Adipocyte (in vitro differentiated cells): ENCODE measurements at regions not wholly inside any gene's neighbourhood (a gene's known extent, or its start where the extent isn't known, plus 50 kb on each side); places are given as distances from the start of the nearest gene placed in this dataset.

Experiments
- DNase-seq: peaks from one replicate; pipeline ENCODE4 v3.0.0-alpha.2; 2015; ENCODE audit warnings: low read depth
- H3K27me3 ChIP-seq: replicated peaks from 2 replicates; pipeline ENCODE4 v1.7.0; 2013; ENCODE audit warnings: mild to moderate bottlenecking, low read length, moderate library complexity; ENCODE audit not compliant: control insufficient read depth, insufficient read depth
- H3K36me3 ChIP-seq: 2 replicates; pipeline ENCODE4 v1.7.0; 2013; ENCODE audit warnings: low read length, mild to moderate bottlenecking, moderate library complexity; ENCODE audit not compliant: control insufficient read depth, insufficient read depth, severe bottlenecking
- H3K4me1 ChIP-seq: 2 replicates; pipeline ENCODE4 v1.7.0; 2013; ENCODE audit warnings: mild to moderate bottlenecking, low read length, moderate library complexity; ENCODE audit not compliant: control insufficient read depth, insufficient read depth
- H3K4me3 ChIP-seq: 2 replicates; pipeline ENCODE4 v1.7.0; 2013; ENCODE audit warnings: mild to moderate bottlenecking, low read length, moderate library complexity
- H3K9ac ChIP-seq: 2 replicates; pipeline ENCODE4 v1.7.0; 2013; ENCODE audit warnings: mild to moderate bottlenecking, low read length, moderate library complexity
- H3K9me3 ChIP-seq: 2 replicates; pipeline ENCODE4 v1.7.0; 2013; ENCODE audit warnings: mild to moderate bottlenecking, low read length, moderate library complexity; ENCODE audit not compliant: control insufficient read depth

DNA sequence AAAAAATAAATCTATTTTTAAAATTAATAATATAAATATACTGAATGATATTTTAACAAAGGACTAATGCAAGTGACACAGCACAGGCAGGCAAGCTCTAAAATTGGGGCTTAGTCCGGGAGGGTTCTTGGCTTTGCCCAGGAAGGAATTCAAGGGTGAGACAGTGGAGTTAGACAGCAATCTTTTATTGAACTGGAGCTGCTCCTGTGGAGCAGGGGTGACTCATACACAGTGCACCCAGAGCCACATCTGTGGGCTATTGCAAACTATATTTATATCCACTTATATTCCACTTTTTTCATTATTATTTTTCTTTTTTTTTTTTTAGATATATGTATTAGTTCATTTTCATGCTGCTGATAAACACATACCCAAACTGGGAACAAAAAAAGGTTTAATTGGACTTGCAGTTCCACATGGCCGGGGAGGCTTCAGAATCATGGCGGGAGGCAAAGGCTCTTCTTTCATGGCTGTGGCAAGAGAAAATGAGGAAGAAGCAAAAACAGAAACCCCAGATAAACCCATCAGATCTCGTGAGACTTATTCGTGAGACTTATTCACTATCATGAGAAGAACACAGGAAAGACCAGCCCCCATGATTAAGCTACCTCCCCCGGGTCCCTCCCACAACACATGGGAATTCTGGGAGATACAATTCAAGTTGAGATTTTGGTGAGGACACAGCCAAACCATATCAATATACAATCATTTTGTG lies 437.1 kb downstream of the BCL11A start:
- Histone ChIP-seq H3K4me3 (no peak overlapping the region), H3K36me3 (no peaks in the 10 kb centered on the region), H3K9me3 (peaks cover 6% of the 10 kb centered on the region), H3K4me1 (no peaks in the 10 kb centered on the region), H3K27me3 (no peaks in the 10 kb centered on the region), H3K9ac (no peak overlapping the region)
- DNase-seq, result no peak

- H3K9ac ChIP-seq, result no peak overlapping the region
- no peaks in the 10 kb centered on the region for H3K36me3 ChIP-seq
- H3K27me3 ChIP-seq, result no peaks in the 10 kb centered on the region
- H3K9me3 ChIP-seq, result no peaks in the 10 kb centered on the region
- H3K4me1 ChIP-seq, result no peaks in the 10 kb centered on the region
- no peak overlapping the region for H3K4me3 ChIP-seq
- DNase-seq, result no peak
Measured at GRCh38 chr2:60109744-60110143, 443.7 kb downstream of the BCL11A start.

DNA sequence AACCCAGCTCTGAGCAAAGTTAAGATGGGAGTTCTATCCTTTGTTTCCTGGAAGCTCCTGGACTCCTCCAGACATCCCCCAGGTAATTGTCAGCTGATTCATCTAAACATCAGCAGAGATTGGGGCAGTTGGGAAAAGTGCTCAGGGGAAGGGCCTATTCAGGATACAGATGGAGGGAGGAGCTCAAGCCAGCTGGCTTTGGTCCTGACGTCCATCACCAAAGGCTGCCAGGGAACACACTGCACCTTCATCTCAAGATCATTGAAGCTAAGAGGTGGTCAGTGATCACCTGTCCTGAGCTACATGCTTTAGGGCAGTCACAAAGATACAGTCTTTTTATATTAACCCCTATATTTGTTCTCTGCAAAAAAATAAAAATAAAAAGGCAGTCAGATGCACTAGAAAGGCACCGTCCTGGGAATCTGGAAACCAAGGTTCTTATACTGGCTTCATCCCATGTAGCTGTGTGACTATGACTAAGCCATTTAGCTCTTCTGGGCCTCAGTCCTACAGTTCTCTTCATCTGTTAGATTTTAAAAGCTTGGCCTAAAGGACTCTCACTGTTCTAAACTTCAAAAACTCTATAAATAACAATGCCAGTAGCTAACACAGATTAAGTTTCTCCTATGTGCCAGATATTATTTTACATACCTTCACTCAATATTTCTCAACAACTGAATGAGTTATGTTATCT lies 446.5 kb downstream of the BCL11A start:
- no peak for DNase-seq

DNA sequence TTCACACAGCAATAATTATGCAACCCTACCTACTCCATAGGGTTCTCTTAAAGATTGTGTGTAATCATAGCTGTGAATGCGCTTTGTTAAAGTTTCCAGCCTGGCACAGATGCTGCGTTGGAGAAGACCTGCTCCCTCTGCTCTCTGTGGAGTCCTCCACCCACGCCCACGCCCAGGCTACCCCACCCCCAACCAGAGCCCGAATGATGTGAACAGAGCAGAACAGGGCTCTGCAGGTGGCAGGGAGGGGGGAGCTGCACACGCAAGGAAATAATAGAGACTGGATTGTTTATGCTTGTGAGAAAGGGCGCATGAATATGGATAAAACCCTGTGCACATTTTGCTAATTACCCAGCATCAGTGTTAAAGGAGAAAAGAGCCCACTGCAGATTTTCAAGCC lies 447.5 kb downstream of the BCL11A start:
- no peak for DNase-seq
- Histone ChIP-seq H3K9me3 (no peaks in the 10 kb centered on the region), H3K36me3 (no peaks in the 10 kb centered on the region), H3K9ac (no peak overlapping the region), H3K4me1 (no peaks in the 10 kb centered on the region), H3K27me3 (no peaks in the 10 kb centered on the region), H3K4me3 (no peak overlapping the region)

More for the DNA sequence above, 446.5 kb downstream of the BCL11A start:
- Histone ChIP-seq H3K4me1 (no peaks in the 10 kb centered on the region), H3K9ac (no peak overlapping the region), H3K4me3 (no peak overlapping the region), H3K27me3 (no peaks in the 10 kb centered on the region), H3K36me3 (no peaks in the 10 kb centered on the region), H3K9me3 (no peaks in the 10 kb centered on the region)

DNA sequence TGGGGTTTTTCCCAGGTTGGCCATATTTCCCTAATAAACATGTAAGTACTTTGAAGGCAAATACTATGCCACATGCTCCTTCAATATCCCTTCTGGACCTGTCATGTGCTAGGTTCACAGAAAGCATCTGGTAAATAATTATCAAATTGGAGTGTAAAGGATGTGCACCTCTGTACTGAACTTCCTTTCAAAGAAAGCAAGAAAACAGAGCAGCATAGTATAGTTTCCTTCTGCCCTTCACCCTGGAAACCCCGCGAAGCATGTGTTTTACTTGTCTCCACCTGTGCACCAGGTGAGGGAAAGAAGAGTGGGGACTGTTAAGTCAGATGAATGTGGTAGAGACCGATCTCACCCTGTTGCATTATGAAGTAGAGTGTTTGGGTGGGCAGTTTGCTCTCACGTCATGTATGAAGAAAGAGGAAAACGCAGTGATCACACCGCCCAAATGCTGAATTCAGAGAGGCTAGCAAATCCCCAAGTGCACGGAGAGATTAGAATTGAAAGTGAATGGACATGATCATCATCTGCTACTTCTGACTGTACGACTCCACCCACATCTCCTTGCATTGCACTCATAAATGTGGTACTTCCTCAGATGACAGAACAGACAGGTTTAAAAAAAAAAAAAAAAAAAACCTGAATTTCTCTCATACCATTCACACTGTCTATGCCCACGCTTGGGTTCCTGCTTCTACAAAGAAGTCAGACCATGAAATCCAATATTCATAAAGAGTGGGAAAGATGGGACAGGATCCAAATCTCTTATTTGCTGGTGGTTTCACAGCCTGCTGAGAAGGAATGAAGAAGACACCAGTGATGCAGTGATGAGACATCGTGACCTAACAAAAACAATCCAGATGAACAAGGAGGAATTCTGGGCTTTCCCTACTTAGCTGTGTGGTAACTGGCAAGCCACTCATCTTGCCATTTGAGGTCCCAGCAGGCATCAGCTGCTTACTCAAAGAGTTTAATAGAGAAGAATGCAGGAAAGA lies 448.6 kb downstream of the BCL11A start:
- no peak overlapping the region for H3K4me3 ChIP-seq
- H3K4me1 ChIP-seq, result no peaks in the 10 kb centered on the region
- no peaks in the 10 kb centered on the region for H3K36me3 ChIP-seq
- DNase-seq, result no peak
- H3K9me3 ChIP-seq, result no peaks in the 10 kb centered on the region
- no peaks in the 10 kb centered on the region for H3K27me3 ChIP-seq
- H3K9ac ChIP-seq, result no peak overlapping the region

DNA sequence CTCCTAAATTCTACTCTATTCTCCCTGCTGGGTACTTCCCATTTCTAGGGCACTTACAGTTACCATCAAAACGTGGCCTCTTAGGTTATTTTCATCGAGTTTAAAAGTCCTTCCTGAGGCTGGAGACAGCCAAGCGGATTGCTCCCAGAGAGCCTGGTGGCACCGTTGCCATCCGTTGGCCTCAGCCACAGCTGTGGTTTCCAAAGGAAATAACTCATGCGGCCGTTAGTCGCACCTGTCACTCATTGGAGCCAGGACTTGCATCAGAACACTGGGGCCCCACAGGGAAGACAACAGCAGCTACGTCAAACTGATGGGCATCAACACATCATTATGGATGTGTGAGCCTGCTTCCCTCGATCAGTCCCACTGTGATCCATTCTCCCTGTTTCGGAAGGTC lies 453.4 kb downstream of the BCL11A start:
- H3K4me3 ChIP-seq, result no peak overlapping the region
- no peaks in the 10 kb centered on the region for H3K27me3 ChIP-seq
- H3K9me3 ChIP-seq, result no peaks in the 10 kb centered on the region
- no peaks in the 10 kb centered on the region for H3K4me1 ChIP-seq
- no peaks in the 10 kb centered on the region for H3K36me3 ChIP-seq
- DNase-seq, result no peak
- H3K9ac ChIP-seq, result no peak overlapping the region

DNA sequence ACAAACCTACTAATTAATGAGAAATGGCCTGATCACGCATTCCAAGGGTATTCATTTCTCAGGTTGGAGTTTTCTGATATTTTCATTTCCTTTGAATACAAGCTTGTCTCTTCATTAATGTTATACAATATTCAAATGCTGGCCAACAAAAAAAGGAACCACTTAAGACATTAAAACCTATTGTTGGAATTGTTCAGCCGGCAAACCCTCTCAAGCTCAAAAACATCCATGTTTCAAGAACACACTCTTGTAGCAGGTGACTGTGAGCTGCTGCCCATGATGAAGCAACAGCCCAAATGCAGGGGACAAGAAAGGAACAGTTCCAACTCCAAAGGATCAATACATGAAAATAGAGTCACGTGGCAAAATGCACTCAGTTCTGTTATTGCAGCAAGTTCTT lies 454.5 kb downstream of the BCL11A start:
- Histone ChIP-seq H3K27me3 (no peaks in the 10 kb centered on the region), H3K36me3 (no peaks in the 10 kb centered on the region), H3K4me1 (no peaks in the 10 kb centered on the region), H3K9me3 (peaks cover 2% of the 10 kb centered on the region), H3K9ac (no peak overlapping the region), H3K4me3 (no peak overlapping the region)
- no peak for DNase-seq

DNA sequence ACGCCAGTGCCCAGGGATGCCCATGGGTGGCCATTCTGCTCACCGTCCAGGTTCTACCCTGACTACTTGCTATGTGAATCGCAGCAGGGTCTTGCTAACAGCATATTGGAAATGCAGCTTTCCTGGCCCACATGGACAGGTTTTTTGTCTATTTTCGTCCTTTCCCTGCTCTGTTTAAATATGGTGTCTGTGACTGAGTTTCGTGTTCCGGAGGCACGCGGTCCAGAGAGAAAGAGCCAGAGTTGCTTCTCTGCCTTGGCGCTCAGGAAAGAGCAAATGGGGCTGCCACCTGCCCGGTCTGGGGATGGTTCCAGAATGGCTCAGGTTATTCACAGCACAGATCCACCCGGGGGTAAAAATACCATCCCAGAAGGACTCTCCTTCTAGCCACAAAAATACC lies 456.2 kb downstream of the BCL11A start:
- Histone ChIP-seq H3K9me3 (peaks cover 2% of the 10 kb centered on the region), H3K27me3 (no peaks in the 10 kb centered on the region), H3K4me1 (no peaks in the 10 kb centered on the region), H3K9ac (no peak overlapping the region), H3K36me3 (no peaks in the 10 kb centered on the region), H3K4me3 (no peak overlapping the region)
- DNase-seq, result no peak

- Histone ChIP-seq H3K4me3 (no peak overlapping the region), H3K9me3 (peaks cover 2% of the 10 kb centered on the region), H3K9ac (no peak overlapping the region), H3K27me3 (no peaks in the 10 kb centered on the region), H3K4me1 (no peaks in the 10 kb centered on the region), H3K36me3 (no peaks in the 10 kb centered on the region)
- DNase-seq, result no peak
Measured at GRCh38 chr2:60096556-60096955, 456.9 kb downstream of the BCL11A start.

DNA sequence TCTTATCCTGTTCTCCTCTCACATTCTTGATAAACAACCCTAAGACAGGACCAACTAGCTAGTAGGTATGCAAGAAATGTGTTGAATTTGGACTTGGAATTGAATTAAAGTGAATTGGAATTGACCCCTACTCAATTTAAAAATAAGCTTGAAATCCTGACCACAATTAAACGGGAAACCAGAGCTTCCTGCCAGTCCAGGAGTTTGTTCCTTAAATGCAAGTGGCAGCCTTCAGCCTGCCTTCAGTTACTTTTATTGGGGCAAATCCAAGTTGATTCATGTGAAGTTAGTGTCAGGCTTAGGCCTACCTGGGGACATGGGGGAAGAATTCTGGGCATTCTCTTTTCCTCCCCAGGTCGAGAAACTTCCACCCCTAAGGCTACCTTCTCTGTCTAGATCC lies 457.6 kb downstream of the BCL11A start:
- no peak overlapping the region for H3K4me3 ChIP-seq
- no peaks in the 10 kb centered on the region for H3K36me3 ChIP-seq
- no peak overlapping the region for H3K9ac ChIP-seq
- no peak for DNase-seq
- H3K9me3 ChIP-seq, result peaks cover 2% of the 10 kb centered on the region
- no peaks in the 10 kb centered on the region for H3K27me3 ChIP-seq
- no peaks in the 10 kb centered on the region for H3K4me1 ChIP-seq

GRCh38 chr2:60095202-60095815 lies 458.1 kb downstream of the BCL11A start:
- H3K4me3 ChIP-seq, result no peak overlapping the region
- H3K27me3 ChIP-seq, result no peaks in the 10 kb centered on the region
- H3K36me3 ChIP-seq, result no peaks in the 10 kb centered on the region
- DNase-seq, result no peak
- H3K4me1 ChIP-seq, result no peaks in the 10 kb centered on the region
- H3K9me3 ChIP-seq, result peaks cover 2% of the 10 kb centered on the region
- H3K9ac ChIP-seq, result no peak overlapping the region
